HepG2 (cell line): ENCODE measurements at regions not wholly inside any gene's neighbourhood (a gene's known extent, or its start where the extent isn't known, plus 50 kb on each side); places are given as distances from the start of the nearest gene placed in this dataset.

ENCODE experiments used
- AKAP8 ChIP-seq: sonication (generic); formaldehyde crosslinking; IDR thresholded peaks from 2 replicates; pipeline ENCODE4 v1.5.1; 2020; ENCODE audit warnings: mild to moderate bottlenecking, missing genetic modification reagents
- ARNTL ChIP-seq: sonication (generic); formaldehyde crosslinking; IDR thresholded peaks from 2 replicates; pipeline ENCODE4 v1.4.0; 2020; ENCODE audit warnings: mild to moderate bottlenecking, missing genetic modification reagents
- EP300 ChIP-seq, 3 experiments: sonication (generic) in 1 of 3; formaldehyde crosslinking in 1 of 3; IDR thresholded peaks; 2 replicates each; pipeline versions ENCODE4 v1.5.1 to v1.6.1; 2011 to 2020; ENCODE audit warnings: low read depth in 2 of 3, low read length in 2 of 3, borderline replicate concordance in 1 of 3, improper control_type of control experiment in 1 of 3, mild to moderate bottlenecking in 1 of 3, missing genetic modification reagents in 1 of 3, moderate library complexity in 1 of 3
- NR3C1 ChIP-seq: sonication (generic); formaldehyde crosslinking; IDR thresholded peaks from 2 replicates; pipeline ENCODE4 v1.4.0; 2020; ENCODE audit warnings: missing genetic modification reagents
- THYN1 ChIP-seq: sonication (generic); formaldehyde crosslinking; IDR thresholded peaks from 2 replicates; pipeline ENCODE4 v1.8.1; 2023; ENCODE audit warnings: low read depth, mild to moderate bottlenecking, moderate library complexity, missing genetic modification reagents, borderline replicate concordance
- ZNF274 ChIP-seq: sonication (generic); formaldehyde crosslinking; IDR thresholded peaks from 2 replicates; pipeline ENCODE4 v1.5.1; 2020; ENCODE audit warnings: mild to moderate bottlenecking, missing genetic modification reagents
- ZNF530 ChIP-seq: sonication (generic); formaldehyde crosslinking; IDR thresholded peaks from 2 replicates; pipeline ENCODE4 v1.5.0; 2020; ENCODE audit warnings: low read depth, mild to moderate bottlenecking, missing genetic modification reagents
- ZNF749 ChIP-seq: sonication (generic); formaldehyde crosslinking; IDR thresholded peaks from 2 replicates; pipeline ENCODE4 v1.8.0; 2022; ENCODE audit warnings: mild to moderate bottlenecking, missing genetic modification reagents, moderate library complexity, borderline replicate concordance
- TF ChIP-seq, protein P1 (sequence below): sonication (generic); formaldehyde crosslinking; IDR thresholded peaks from 2 replicates; pipeline ENCODE4 v1.8.0; 2022; ENCODE audit warnings: mild to moderate bottlenecking, missing genetic modification reagents; ENCODE audit not compliant: insufficient replicate concordance
- TF ChIP-seq, protein P2 (sequence below): sonication (generic); formaldehyde crosslinking; IDR thresholded peaks from 2 replicates; pipeline ENCODE4 v1.5.0; 2020; ENCODE audit warnings: mild to moderate bottlenecking, missing genetic modification reagents, moderate library complexity
- TF ChIP-seq, protein P3 (sequence below): IDR thresholded peaks from 2 replicates; pipeline ENCODE4 v1.6.1; 2016; ENCODE audit warnings: missing compliant biosample characterization, missing genetic modification reagents, borderline replicate concordance

DNA sequence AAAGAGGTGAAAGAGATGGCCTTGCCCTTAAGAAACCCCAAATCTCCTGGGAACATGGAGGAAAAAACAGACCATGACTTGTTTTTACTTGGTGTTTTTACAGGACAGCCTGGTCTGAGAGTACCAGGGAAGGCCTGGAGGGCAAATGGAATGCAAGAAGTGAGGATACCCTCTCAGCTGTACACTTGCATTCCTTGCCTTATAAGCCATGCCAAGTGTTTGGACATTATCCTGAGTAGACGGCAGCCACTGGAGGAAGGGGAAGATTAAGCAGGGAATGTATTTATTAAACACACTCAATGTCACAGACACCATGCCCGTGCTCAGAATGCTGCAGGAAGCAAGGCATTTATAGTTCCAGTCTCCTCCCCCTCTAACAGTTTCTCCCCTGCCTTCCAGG is 581.4 kb downstream of the CDK5RAP2 start:
- TF ChIP-seq EP300 (IDR thresholded peaks at IDR 0.05; ENCODE audit: low read depth in 2 of 2, low read length in 2 of 2) (no peak), EP300 (CRISPR knock-in tag; IDR thresholded peaks at IDR 0.05; ENCODE audit: borderline replicate concordance) (no peak), ARNTL (CRISPR knock-in tag) (no peak), ZNF749 (CRISPR knock-in tag) (no peak), THYN1 (CRISPR knock-in tag) (no peak), NR3C1 (no peak), AKAP8 (CRISPR knock-in tag) (no peak), ZNF530 (CRISPR knock-in tag) (no peak), ZNF274 (CRISPR knock-in tag) (no peak)
- TF ChIP-seq, protein P1, sequence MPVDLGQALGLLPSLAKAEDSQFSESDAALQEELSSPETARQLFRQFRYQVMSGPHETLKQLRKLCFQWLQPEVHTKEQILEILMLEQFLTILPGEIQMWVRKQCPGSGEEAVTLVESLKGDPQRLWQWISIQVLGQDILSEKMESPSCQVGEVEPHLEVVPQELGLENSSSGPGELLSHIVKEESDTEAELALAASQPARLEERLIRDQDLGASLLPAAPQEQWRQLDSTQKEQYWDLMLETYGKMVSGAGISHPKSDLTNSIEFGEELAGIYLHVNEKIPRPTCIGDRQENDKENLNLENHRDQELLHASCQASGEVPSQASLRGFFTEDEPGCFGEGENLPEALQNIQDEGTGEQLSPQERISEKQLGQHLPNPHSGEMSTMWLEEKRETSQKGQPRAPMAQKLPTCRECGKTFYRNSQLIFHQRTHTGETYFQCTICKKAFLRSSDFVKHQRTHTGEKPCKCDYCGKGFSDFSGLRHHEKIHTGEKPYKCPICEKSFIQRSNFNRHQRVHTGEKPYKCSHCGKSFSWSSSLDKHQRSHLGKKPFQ (CRISPR knock-in tag) = no peak
- TF ChIP-seq, protein P2, sequence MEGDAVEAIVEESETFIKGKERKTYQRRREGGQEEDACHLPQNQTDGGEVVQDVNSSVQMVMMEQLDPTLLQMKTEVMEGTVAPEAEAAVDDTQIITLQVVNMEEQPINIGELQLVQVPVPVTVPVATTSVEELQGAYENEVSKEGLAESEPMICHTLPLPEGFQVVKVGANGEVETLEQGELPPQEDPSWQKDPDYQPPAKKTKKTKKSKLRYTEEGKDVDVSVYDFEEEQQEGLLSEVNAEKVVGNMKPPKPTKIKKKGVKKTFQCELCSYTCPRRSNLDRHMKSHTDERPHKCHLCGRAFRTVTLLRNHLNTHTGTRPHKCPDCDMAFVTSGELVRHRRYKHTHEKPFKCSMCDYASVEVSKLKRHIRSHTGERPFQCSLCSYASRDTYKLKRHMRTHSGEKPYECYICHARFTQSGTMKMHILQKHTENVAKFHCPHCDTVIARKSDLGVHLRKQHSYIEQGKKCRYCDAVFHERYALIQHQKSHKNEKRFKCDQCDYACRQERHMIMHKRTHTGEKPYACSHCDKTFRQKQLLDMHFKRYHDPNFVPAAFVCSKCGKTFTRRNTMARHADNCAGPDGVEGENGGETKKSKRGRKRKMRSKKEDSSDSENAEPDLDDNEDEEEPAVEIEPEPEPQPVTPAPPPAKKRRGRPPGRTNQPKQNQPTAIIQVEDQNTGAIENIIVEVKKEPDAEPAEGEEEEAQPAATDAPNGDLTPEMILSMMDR (CRISPR knock-in tag) = no peak
- TF ChIP-seq, protein P3, sequence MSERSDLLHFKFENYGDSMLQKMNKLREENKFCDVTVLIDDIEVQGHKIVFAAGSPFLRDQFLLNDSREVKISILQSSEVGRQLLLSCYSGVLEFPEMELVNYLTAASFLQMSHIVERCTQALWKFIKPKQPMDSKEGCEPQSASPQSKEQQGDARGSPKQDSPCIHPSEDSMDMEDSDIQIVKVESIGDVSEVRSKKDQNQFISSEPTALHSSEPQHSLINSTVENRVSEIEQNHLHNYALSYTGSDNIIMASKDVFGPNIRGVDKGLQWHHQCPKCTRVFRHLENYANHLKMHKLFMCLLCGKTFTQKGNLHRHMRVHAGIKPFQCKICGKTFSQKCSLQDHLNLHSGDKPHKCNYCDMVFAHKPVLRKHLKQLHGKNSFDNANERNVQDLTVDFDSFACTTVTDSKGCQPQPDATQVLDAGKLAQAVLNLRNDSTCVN (CRISPR knock-in tag) = no peak
